CD4-positive, alpha-beta memory T cell (primary cell): ENCODE measurements at regions not wholly inside any gene's neighbourhood (a gene's known extent, or its start where the extent isn't known, plus 50 kb on each side); places are given as distances from the start of the nearest gene placed in this dataset.

ENCODE experiments used
- CTCF ChIA-PET: fragments of 350-600 bp; sonication (Branson Sonifier 250); formaldehyde crosslinking; loops from one replicate; lab custom pipeline; 2021; ENCODE audit warnings: inconsistent platforms; ENCODE audit not compliant: partially characterized antibody; lab: Charles Lee
- POLR2A ChIA-PET: fragments of 350-600 bp; sonication (Branson Sonifier 250); formaldehyde crosslinking; loops from one replicate; lab custom pipeline; 2021; ENCODE audit not compliant: partially characterized antibody; lab: Charles Lee
- DNase-seq, 5 donors: peaks; one replicate each; pipeline versions ENCODE4 v3.0.0 to v3.0.0-alpha.2; 2020 to 2022; ENCODE audit warnings: mixed read lengths in 1 of 5
- H3K27ac ChIP-seq: one replicate; pipeline ENCODE4 v1.7.0; 2013; ENCODE audit warnings: low read depth, low read length
- H3K27me3 ChIP-seq: 2 replicates; pipeline ENCODE4 v1.7.0; 2013; ENCODE audit warnings: mild to moderate bottlenecking, low read length, moderate library complexity; ENCODE audit not compliant: insufficient read depth
- H3K36me3 ChIP-seq: 2 replicates; pipeline ENCODE4 v1.7.0; 2013; ENCODE audit warnings: mild to moderate bottlenecking, low read length, moderate library complexity; ENCODE audit not compliant: insufficient read depth
- H3K4me1 ChIP-seq: 2 replicates; pipeline ENCODE4 v1.7.0; 2013; ENCODE audit warnings: mild to moderate bottlenecking, low read length, moderate library complexity; ENCODE audit not compliant: insufficient read depth
- H3K4me3 ChIP-seq, 2 donors: one replicate each; pipeline ENCODE4 v1.7.0; 2013; ENCODE audit warnings: low read length in 2 of 2, mild to moderate bottlenecking in 1 of 2
- H3K9me3 ChIP-seq, 2 donors: one replicate each; pipeline ENCODE4 v1.7.0; 2013; ENCODE audit warnings: low read length in 2 of 2, control low read depth in 1 of 2; ENCODE audit not compliant: control insufficient read depth in 1 of 2
- H3K27ac Mint-ChIP-seq, 7 donors: one replicate each; pipeline ENCODE4 v1.8.0; 2020 to 2021; ENCODE audit warnings: mixed read lengths in 7 of 7, mild to moderate bottlenecking in 6 of 7, inconsistent platforms in 3 of 7, moderate library complexity in 3 of 7
- H3K27me3 Mint-ChIP-seq, 2 donors: one replicate each; pipeline ENCODE4 v1.8.0; 2020 to 2021; ENCODE audit warnings: mixed read lengths in 2 of 2
- H3K36me3 Mint-ChIP-seq, 2 donors: one replicate each; pipeline ENCODE4 v1.8.0; 2020 to 2021; ENCODE audit warnings: mixed read lengths in 2 of 2, inconsistent platforms in 1 of 2, mild to moderate bottlenecking in 1 of 2
- H3K4me1 Mint-ChIP-seq, 4 donors: one replicate each; pipeline ENCODE4 v1.8.0; 2020 to 2021; ENCODE audit warnings: mixed read lengths in 4 of 4, mild to moderate bottlenecking in 1 of 4
- H3K4me3 Mint-ChIP-seq, 8 donors: one replicate each; pipeline ENCODE4 v1.8.0; 2020 to 2021; ENCODE audit warnings: mixed read lengths in 8 of 8, mild to moderate bottlenecking in 7 of 8, moderate library complexity in 6 of 8, inconsistent platforms in 3 of 8
- H3K9me3 Mint-ChIP-seq, 8 donors: one replicate each; pipeline ENCODE4 v1.8.0; 2020 to 2021; ENCODE audit warnings: mixed read lengths in 8 of 8, mild to moderate bottlenecking in 5 of 8, inconsistent platforms in 3 of 8, moderate library complexity in 1 of 8
- intact Hi-C: fragments of 100-400 bp; cut with micrococcal nuclease; formaldehyde crosslinking; loops from one replicate; pipeline ENCODE4 v1.15.1; 2023

DNA sequence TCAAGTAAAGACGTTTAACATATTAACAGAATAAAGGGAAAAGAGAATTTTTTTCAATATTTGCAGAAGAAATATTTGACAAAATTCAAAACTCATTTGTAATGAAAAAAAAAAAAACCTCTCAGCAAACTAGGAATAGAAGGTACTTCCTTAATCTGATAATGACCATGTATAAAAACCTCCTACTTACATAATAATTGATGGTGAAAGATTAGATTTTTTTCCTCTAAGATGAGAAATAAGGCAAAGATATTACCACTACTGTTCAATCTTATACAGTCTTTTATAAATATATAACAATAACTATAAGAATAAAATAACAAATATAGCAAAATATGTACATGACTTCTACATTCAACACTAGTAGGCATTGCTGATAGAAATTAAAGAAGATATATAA is 424.6 kb upstream of the KLF4 start:
- intact Hi-C loops: no loop called here
- Mint-ChIP-seq H3K4me1 (no peaks in the 10 kb centered on the region), H3K27ac (no peak overlapping the region)

GRCh38 chr9:107907715-107908114 is 418.1 kb upstream of the KLF4 start:
- no peak overlapping the region for H3K27ac Mint-ChIP-seq
- intact Hi-C loops: no loop called here
- CTCF ChIA-PET: no interaction called here

More for the DNA sequence above, 424.6 kb upstream of the KLF4 start:
- H3K27me3 Mint-ChIP-seq: no peaks in the 10 kb centered on the region
- CTCF ChIA-PET: no interaction called here
- no peak for DNase-seq
- Histone ChIP-seq H3K4me3 (no peak overlapping the region), H3K27me3 (no peaks in the 10 kb centered on the region), H3K27ac (no peak overlapping the region), H3K36me3 (no peaks in the 10 kb centered on the region), H3K4me1 (no peaks in the 10 kb centered on the region), H3K9me3 (no peaks in the 10 kb centered on the region)
- H3K4me3 Mint-ChIP-seq: no peak overlapping the region
- H3K36me3 Mint-ChIP-seq: no peaks in the 10 kb centered on the region
- POLR2A ChIA-PET: no interaction called here
- H3K9me3 Mint-ChIP-seq: peaks cover 3 to 15% (median 4%) of the 10 kb centered on the region in 8 donors

GRCh38 chr9:107907255-107907654 is 417.7 kb upstream of the KLF4 start:
- no peak overlapping the region for H3K27ac ChIP-seq
- no peaks in the 10 kb centered on the region for H3K36me3 Mint-ChIP-seq
- intact Hi-C loops: no loop called here
- POLR2A ChIA-PET: no interaction called here
- no peaks in the 10 kb centered on the region for H3K4me1 Mint-ChIP-seq
- no peak overlapping the region for H3K4me3 ChIP-seq
- H3K4me3 Mint-ChIP-seq: no peak overlapping the region
- CTCF ChIA-PET: no interaction called here
- no peaks in the 10 kb centered on the region for H3K4me1 ChIP-seq
- no peak for DNase-seq
- no peaks in the 10 kb centered on the region for H3K27me3 Mint-ChIP-seq
- no peaks in the 10 kb centered on the region for H3K9me3 ChIP-seq
- H3K27ac Mint-ChIP-seq: no peak overlapping the region
- H3K36me3 ChIP-seq: no peaks in the 10 kb centered on the region
- peaks cover 0 to 17% (median 5%) of the 10 kb centered on the region in 8 donors for H3K9me3 Mint-ChIP-seq
- H3K27me3 ChIP-seq: no peaks in the 10 kb centered on the region

More at GRCh38 chr9:107907715-107908114, 418.1 kb upstream of the KLF4 start:
- Histone ChIP-seq H3K4me1 (no peaks in the 10 kb centered on the region), H3K27ac (no peak overlapping the region), H3K36me3 (no peaks in the 10 kb centered on the region), H3K4me3 (no peak overlapping the region), H3K9me3 (no peaks in the 10 kb centered on the region), H3K27me3 (no peaks in the 10 kb centered on the region)
- DNase-seq: no peak
- no peaks in the 10 kb centered on the region for H3K36me3 Mint-ChIP-seq
- no peaks in the 10 kb centered on the region for H3K27me3 Mint-ChIP-seq
- H3K4me3 Mint-ChIP-seq: no peak overlapping the region
- H3K9me3 Mint-ChIP-seq: peaks cover 0 to 15% (median 4%) of the 10 kb centered on the region in 8 donors
- POLR2A ChIA-PET: no interaction called here
- no peaks in the 10 kb centered on the region for H3K4me1 Mint-ChIP-seq

- no peak overlapping the region for H3K4me3 ChIP-seq
- no peaks in the 10 kb centered on the region for H3K36me3 Mint-ChIP-seq
- no peak for DNase-seq
- no peaks in the 10 kb centered on the region for H3K4me1 ChIP-seq
- intact Hi-C loops: no loop called here
- H3K4me3 Mint-ChIP-seq: no peak overlapping the region
- no peaks in the 10 kb centered on the region for H3K27me3 ChIP-seq
- H3K27me3 Mint-ChIP-seq: no peaks in the 10 kb centered on the region
- CTCF ChIA-PET: no interaction called here
- no peaks in the 10 kb centered on the region for H3K9me3 ChIP-seq
- H3K27ac ChIP-seq: no peak overlapping the region
- POLR2A ChIA-PET: no interaction called here
- H3K36me3 ChIP-seq: no peaks in the 10 kb centered on the region
- no peaks in the 10 kb centered on the region for H3K4me1 Mint-ChIP-seq
- peaks cover 0 to 13% (median 5%) of the 10 kb centered on the region in 8 donors for H3K9me3 Mint-ChIP-seq
- no peak overlapping the region for H3K27ac Mint-ChIP-seq
Observed at GRCh38 chr9:107906074-107906473, 416.5 kb upstream of the KLF4 start.

DNA sequence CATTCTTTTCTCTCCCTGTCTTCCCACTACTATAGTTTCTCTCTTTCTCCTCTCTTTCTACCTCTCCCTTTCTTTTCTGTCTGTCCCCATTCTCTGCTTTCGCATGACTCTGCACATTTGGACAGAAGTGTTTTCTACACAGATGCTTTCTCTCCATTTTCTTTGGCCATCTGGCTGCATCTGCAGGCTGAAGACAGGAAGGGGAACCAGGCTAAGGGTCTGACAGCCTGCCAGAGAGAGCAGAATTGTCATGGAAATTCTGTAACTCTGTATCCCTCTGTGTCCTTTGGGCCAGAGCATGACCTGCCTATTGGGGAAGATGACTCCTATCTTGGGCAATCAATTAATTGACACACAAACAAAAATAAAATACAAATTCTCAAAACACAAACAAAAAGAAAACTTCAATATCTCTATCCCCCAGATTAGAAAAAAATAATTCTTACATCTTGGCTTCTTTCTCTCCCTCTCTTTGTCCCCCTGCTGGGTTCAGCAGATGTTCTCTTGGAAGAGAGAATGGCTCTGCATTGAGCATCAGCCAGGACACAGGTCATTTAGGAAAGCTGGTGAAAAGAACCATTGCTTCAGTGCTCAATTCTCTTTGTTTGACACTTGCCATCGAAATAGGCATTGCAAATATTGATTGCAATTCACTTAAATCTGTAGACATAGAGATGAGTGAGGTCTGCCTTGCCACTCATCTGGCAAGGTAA is 415.9 kb upstream of the KLF4 start:
- Mint-ChIP-seq H3K9me3 (peaks cover 0 to 11% (median 5%) of the 10 kb centered on the region in 8 donors), H3K27me3 (no peaks in the 10 kb centered on the region), H3K36me3 (no peaks in the 10 kb centered on the region), H3K4me3 (no peak overlapping the region), H3K4me1 (no peaks in the 10 kb centered on the region), H3K27ac (no peak overlapping the region)
- no peak for DNase-seq
- no peaks in the 10 kb centered on the region for H3K36me3 ChIP-seq
- H3K27me3 ChIP-seq: no peaks in the 10 kb centered on the region
- H3K4me1 ChIP-seq: no peaks in the 10 kb centered on the region
- ChIA-PET CTCF (no interaction called here), POLR2A (no interaction called here)
- no peak overlapping the region for H3K4me3 ChIP-seq
- no peaks in the 10 kb centered on the region for H3K9me3 ChIP-seq
- intact Hi-C loops: no loop called here
- H3K27ac ChIP-seq: no peak overlapping the region

GRCh38 chr9:107899961-107900330 is 410.4 kb upstream of the KLF4 start:
- Histone ChIP-seq H3K9me3 (no peaks in the 10 kb centered on the region), H3K27ac (no peak overlapping the region), H3K4me3 (no peak overlapping the region), H3K27me3 (no peaks in the 10 kb centered on the region), H3K4me1 (no peaks in the 10 kb centered on the region), H3K36me3 (no peaks in the 10 kb centered on the region)
- DNase-seq: no peak
- intact Hi-C loops: no loop called here
- CTCF ChIA-PET: no interaction called here
- Mint-ChIP-seq H3K4me3 (no peak overlapping the region), H3K9me3 (peaks cover 0 to 10% (median 2%) of the 10 kb centered on the region in 8 donors), H3K27ac (no peak overlapping the region), H3K27me3 (no peaks in the 10 kb centered on the region), H3K4me1 (no peaks in the 10 kb centered on the region), H3K36me3 (no peaks in the 10 kb centered on the region)
- POLR2A ChIA-PET: no interaction called here

DNA sequence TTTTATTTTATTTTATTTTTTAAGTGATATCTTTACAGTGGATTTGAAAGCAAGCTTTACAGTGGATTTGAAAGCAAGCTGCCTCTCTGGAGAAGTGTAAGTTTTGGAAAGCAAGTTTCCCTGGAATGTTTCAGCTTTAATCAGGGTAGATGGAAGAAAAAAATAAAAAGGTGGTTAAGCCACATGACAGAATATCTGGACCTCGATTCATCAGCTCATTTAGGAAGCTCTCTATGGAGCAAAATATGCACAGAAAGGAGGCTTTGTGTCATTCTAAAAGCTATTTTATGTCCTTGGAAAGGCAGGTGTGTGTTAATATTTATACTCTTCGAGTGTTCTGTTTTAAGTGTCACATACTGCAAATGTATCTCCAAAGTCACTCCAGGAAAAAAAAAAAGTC is 409.2 kb upstream of the KLF4 start:
- no peak for DNase-seq
- no peaks in the 10 kb centered on the region for H3K4me1 ChIP-seq
- H3K36me3 Mint-ChIP-seq: no peaks in the 10 kb centered on the region
- H3K4me1 Mint-ChIP-seq: no peaks in the 10 kb centered on the region
- no peak overlapping the region for H3K27ac ChIP-seq
- intact Hi-C loops: no loop called here
- no peak overlapping the region for H3K4me3 ChIP-seq
- no peak overlapping the region for H3K27ac Mint-ChIP-seq
- no peaks in the 10 kb centered on the region for H3K27me3 ChIP-seq
- CTCF ChIA-PET: no interaction called here
- no peaks in the 10 kb centered on the region for H3K9me3 ChIP-seq
- POLR2A ChIA-PET: no interaction called here
- H3K9me3 Mint-ChIP-seq: peaks cover 0 to 15% (median 2%) of the 10 kb centered on the region in 8 donors
- no peak overlapping the region for H3K4me3 Mint-ChIP-seq
- no peaks in the 10 kb centered on the region for H3K27me3 Mint-ChIP-seq
- H3K36me3 ChIP-seq: no peaks in the 10 kb centered on the region
